Neuronal stem cell (in vitro differentiated cells): ENCODE measurements at regions not wholly inside any gene's neighbourhood (a gene's known extent, or its start where the extent isn't known, plus 50 kb on each side); places are given as distances from the start of the nearest gene placed in this dataset.

ENCODE experiments used
- DNase-seq: peaks from one replicate; pipeline ENCODE4 v3.0.0-alpha.2; 2013; ENCODE audit warnings: low spot score
- H2AFZ ChIP-seq: one replicate; pipeline ENCODE4 v1.6.1; 2013; ENCODE audit warnings: mild to moderate bottlenecking, low read length, inconsistent platforms
- H2AK5ac ChIP-seq: 2 replicates; pipeline ENCODE4 v1.6.1; 2013; ENCODE audit warnings: low read depth, mild to moderate bottlenecking, inconsistent platforms, low read length, moderate library complexity, mixed read lengths
- H2BK120ac ChIP-seq: 2 replicates; pipeline ENCODE4 v1.6.1; 2013; ENCODE audit warnings: low read depth, mild to moderate bottlenecking, inconsistent platforms, low read length, moderate library complexity, mixed read lengths
- H2BK12ac ChIP-seq: one replicate; pipeline ENCODE4 v1.6.1; 2013; ENCODE audit warnings: low read length, inconsistent platforms
- H2BK15ac ChIP-seq: 2 replicates; pipeline ENCODE4 v1.6.1; 2013; ENCODE audit warnings: mild to moderate bottlenecking, low read length, inconsistent platforms, mixed read lengths
- H2BK5ac ChIP-seq: one replicate; pipeline ENCODE4 v1.6.1; 2013; ENCODE audit warnings: inconsistent platforms, mild to moderate bottlenecking, low read length, moderate library complexity
- H3K14ac ChIP-seq: one replicate; pipeline ENCODE4 v1.6.1; 2013; ENCODE audit warnings: low read length, inconsistent platforms
- H3K18ac ChIP-seq: 2 replicates; pipeline ENCODE4 v1.6.1; 2013; ENCODE audit warnings: low read length, inconsistent platforms
- H3K23ac ChIP-seq: 2 replicates; pipeline ENCODE4 v1.6.1; 2013; ENCODE audit warnings: low read depth, mild to moderate bottlenecking, mixed read lengths, low read length, inconsistent platforms; ENCODE audit not compliant: poor library complexity
- H3K27ac ChIP-seq: replicated peaks from 3 replicates; pipeline ENCODE4 v1.5.1; 2013; ENCODE audit warnings: low read length, inconsistent platforms
- H3K27me3 ChIP-seq, 3 experiments: 2 replicates each; pipeline ENCODE4 v1.6.1; 2013; ENCODE audit warnings: low read length in 3 of 3, mild to moderate bottlenecking in 2 of 3, inconsistent platforms in 1 of 3, low read depth in 1 of 3, mixed read lengths in 1 of 3, moderate library complexity in 1 of 3; ENCODE audit not compliant: control insufficient read depth in 3 of 3, insufficient read depth in 3 of 3
- H3K36me3 ChIP-seq, 2 donors: replicated peaks in 1 of 2; 2 replicates each; pipeline ENCODE4 v1.6.1; 2013; ENCODE audit warnings: low read length in 2 of 2; ENCODE audit not compliant: control insufficient read depth in 2 of 2, insufficient read depth in 2 of 2
- H3K4ac ChIP-seq: 2 replicates; pipeline ENCODE4 v1.6.1; 2013; ENCODE audit warnings: inconsistent platforms, mild to moderate bottlenecking, low read length, moderate library complexity
- H3K4me1 ChIP-seq, 2 donors: 1 replicate in 1 of 2; 2 replicates in 1 of 2; pipeline ENCODE4 v1.6.1; 2013; ENCODE audit warnings: low read length in 2 of 2, low read depth in 1 of 2; ENCODE audit not compliant: control insufficient read depth in 2 of 2, insufficient read depth in 1 of 2
- H3K4me2 ChIP-seq: one replicate; pipeline ENCODE4 v1.6.1; 2013; ENCODE audit warnings: mild to moderate bottlenecking, low read length, inconsistent platforms; ENCODE audit not compliant: insufficient read depth, poor library complexity, severe bottlenecking
- H3K4me3 ChIP-seq, 2 donors: 2 replicates each; pipeline ENCODE4 v1.5.1; 2013; ENCODE audit warnings: low read length in 2 of 2, mild to moderate bottlenecking in 2 of 2, inconsistent platforms in 1 of 2, moderate library complexity in 1 of 2
- H3K79me1 ChIP-seq: one replicate; pipeline ENCODE4 v1.6.1; 2013; ENCODE audit warnings: low read depth, mild to moderate bottlenecking, inconsistent platforms, low read length, moderate library complexity
- H3K9ac ChIP-seq: one replicate; pipeline ENCODE4 v1.6.1; 2013; ENCODE audit warnings: mild to moderate bottlenecking, low read depth, low read length, inconsistent platforms; ENCODE audit not compliant: poor library complexity
- H3K9me3 ChIP-seq, 2 donors: replicated peaks in 1 of 2; 2 replicates each; pipeline versions ENCODE3 to v1.6.1; 2013; ENCODE audit warnings: low read length in 2 of 2, mild to moderate bottlenecking in 2 of 2, inconsistent platforms in 1 of 2, low read depth in 1 of 2, mixed read lengths in 1 of 2, moderate library complexity in 1 of 2; ENCODE audit not compliant: control insufficient read depth in 2 of 2, insufficient read depth in 1 of 2
- H4K8ac ChIP-seq: one replicate; pipeline ENCODE4 v1.6.1; 2013; ENCODE audit warnings: low read depth, mild to moderate bottlenecking, inconsistent platforms, low read length, moderate library complexity
- H4K91ac ChIP-seq: one replicate; pipeline ENCODE4 v1.6.1; 2013; ENCODE audit warnings: low read length, low read depth, mild to moderate bottlenecking, inconsistent platforms; ENCODE audit not compliant: poor library complexity
- WGBS, 2 donors: extraction: QIAGEN DNeasy Blood & Tissue Kit; methylation state at CpG; one replicate each; pipeline ENCODE4 v1.1.7; 2013; ENCODE audit warnings: missing lambda C conversion rate in 2 of 2, mixed read lengths in 1 of 2; ENCODE audit not compliant: insufficient read length in 2 of 2, insufficient replicate concordance in 1 of 2; ENCODE audit errors: extremely low coverage in 2 of 2; 5-methylcytosine and 5-hydroxymethylcytosine counted together

DNA sequence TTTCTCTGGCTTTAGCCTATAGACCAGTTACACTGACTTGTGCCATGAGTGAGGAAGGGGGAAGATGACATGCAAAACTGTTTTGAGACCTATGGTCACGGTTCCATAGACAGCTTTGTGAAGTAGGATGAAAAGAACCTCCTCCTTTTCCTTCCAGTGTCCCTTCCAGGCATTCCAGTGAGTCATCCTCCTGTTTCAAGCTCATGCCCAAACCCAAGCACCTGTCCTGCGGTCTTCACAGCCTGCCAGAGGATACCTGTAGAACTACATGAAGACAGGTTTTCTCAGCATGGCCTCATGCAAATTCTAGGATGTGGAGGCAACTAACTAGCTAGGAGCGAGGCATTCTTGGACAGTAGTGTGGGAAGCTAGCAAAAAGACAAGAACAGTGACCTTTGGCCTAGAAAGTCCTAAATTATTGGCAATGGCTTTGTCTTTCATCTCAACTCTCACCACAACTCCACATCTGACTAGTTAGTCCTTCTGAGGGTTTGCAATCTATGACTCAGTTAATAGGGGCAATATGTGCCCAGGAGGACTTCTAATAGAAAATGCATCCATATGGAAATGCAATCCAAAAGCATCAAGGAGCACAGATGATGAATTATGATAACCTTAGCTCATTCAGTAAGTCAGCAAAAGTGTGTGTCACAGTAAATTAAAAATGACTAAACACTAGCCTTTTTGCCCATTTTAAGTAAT lies 154.7 kb downstream of the RBM43 start:
- H4K8ac ChIP-seq, result no peak overlapping the region
- no peak overlapping the region for H2BK5ac ChIP-seq
- no peak overlapping the region for H2AK5ac ChIP-seq
- no peaks in the 10 kb centered on the region for H3K79me1 ChIP-seq
- H3K4me3 ChIP-seq, result no peak overlapping the region
- DNase-seq, result no peak
- H3K36me3 ChIP-seq, result no peaks in the 10 kb centered on the region
- H4K91ac ChIP-seq, result no peak overlapping the region
- H3K9ac ChIP-seq, result no peak overlapping the region
- no CpG with 5 or more reads among the region's 3 CpGs for WGBS, 2 donors
- no peak overlapping the region for H3K23ac ChIP-seq
- no peak overlapping the region for H2BK15ac ChIP-seq
- H3K4ac ChIP-seq, result no peak overlapping the region
- H3K27ac ChIP-seq, result no peak overlapping the region
- no peak overlapping the region for H3K4me2 ChIP-seq
- peaks cover 2 to 4% of the 10 kb centered on the region in 2 donors for H3K9me3 ChIP-seq
- H2BK12ac ChIP-seq, result no peak overlapping the region
- no peaks in the 10 kb centered on the region for H3K4me1 ChIP-seq
- no peak overlapping the region for H2BK120ac ChIP-seq
- no peaks in the 10 kb centered on the region for H3K27me3 ChIP-seq
- H3K18ac ChIP-seq, result no peak overlapping the region
- H3K14ac ChIP-seq, result no peak overlapping the region
- no peak overlapping the region for H2AFZ ChIP-seq

DNA sequence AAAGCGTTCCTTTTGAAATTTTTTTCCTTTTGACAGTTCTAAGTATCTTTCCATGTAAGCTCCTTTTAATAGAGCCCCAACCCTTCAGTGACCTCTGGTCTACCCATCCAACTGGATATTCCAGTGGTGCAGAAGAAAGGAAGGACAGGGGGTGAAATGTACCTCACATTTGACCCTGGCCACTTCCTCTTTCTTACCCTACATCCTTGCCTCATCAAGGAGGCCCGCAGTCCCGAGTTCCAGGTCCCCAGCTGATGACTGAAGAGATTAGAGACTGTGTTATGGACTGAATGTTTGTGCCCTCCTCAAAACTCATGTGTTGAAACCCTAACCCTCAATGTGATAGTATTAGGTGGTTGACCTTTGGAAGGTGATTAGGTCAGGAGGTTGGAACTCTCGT lies 158.1 kb downstream of the RBM43 start:
- no peak overlapping the region for H2AK5ac ChIP-seq
- no peak overlapping the region for H2BK5ac ChIP-seq
- no peaks in the 10 kb centered on the region for H3K4me1 ChIP-seq
- no peak overlapping the region for H3K27ac ChIP-seq
- no peak overlapping the region for H4K91ac ChIP-seq
- H3K9me3 ChIP-seq, result peaks cover 2 to 4% of the 10 kb centered on the region in 2 donors
- no peak overlapping the region for H3K9ac ChIP-seq
- no peaks in the 10 kb centered on the region for H3K27me3 ChIP-seq
- no peaks in the 10 kb centered on the region for H3K79me1 ChIP-seq
- no peak overlapping the region for H3K14ac ChIP-seq
- H3K36me3 ChIP-seq, result no peaks in the 10 kb centered on the region
- H3K23ac ChIP-seq, result no peak overlapping the region
- H2BK120ac ChIP-seq, result no peak overlapping the region
- no peak overlapping the region for H3K4me2 ChIP-seq
- DNase-seq, result no peak
- H2BK15ac ChIP-seq, result no peak overlapping the region
- H3K4me3 ChIP-seq, result no peak overlapping the region
- no peak overlapping the region for H2AFZ ChIP-seq
- H4K8ac ChIP-seq, result no peak overlapping the region
- no CpG with 5 or more reads among the region's 4 CpGs for WGBS, 2 donors
- H2BK12ac ChIP-seq, result no peak overlapping the region
- no peak overlapping the region for H3K4ac ChIP-seq
- H3K18ac ChIP-seq, result no peak overlapping the region

DNA sequence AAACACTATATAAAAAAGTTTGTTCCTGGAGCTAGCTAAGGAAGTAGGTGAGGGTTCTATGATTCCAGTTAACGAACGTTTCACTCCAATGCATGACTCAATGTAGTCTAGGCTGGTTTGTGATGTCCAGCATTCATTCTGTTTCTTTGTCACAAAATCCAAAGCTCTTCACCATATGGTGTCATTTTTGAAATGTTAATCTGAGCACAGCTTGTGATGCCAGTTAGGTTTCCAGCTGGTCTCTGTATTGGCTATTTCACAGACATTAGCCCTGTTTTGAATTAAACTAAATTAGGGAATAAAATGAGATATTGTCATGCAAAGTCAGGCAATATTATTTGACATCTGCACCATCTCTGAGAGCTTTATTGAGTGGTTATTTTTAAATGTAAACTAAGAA lies 159.4 kb downstream of the RBM43 start:
- Histone ChIP-seq H3K9ac (no peak overlapping the region), H4K8ac (no peak overlapping the region), H3K79me1 (no peaks in the 10 kb centered on the region), H2BK12ac (no peak overlapping the region), H3K4me1 (no peaks in the 10 kb centered on the region), H3K4me3 (no peak overlapping the region), H3K27ac (no peak overlapping the region), H3K27me3 (no peaks in the 10 kb centered on the region), H2AK5ac (no peak overlapping the region), H3K23ac (no peak overlapping the region), H3K4me2 (no peak overlapping the region), H2BK15ac (no peak overlapping the region), H2BK120ac (no peak overlapping the region), H3K9me3 (peaks cover 2% of the 10 kb centered on the region in 2 donors), H2AFZ (no peak overlapping the region), H4K91ac (no peak overlapping the region), H3K18ac (no peak overlapping the region), H3K36me3 (no peaks in the 10 kb centered on the region), H2BK5ac (no peak overlapping the region), H3K4ac (no peak overlapping the region), H3K14ac (no peak overlapping the region)
- WGBS, 2 donors, result no CpG with 5 or more reads among the region's 2 CpGs
- no peak for DNase-seq

- Histone ChIP-seq H3K4me2 (no peak overlapping the region), H4K91ac (no peak overlapping the region), H3K9ac (no peak overlapping the region), H3K36me3 (no peaks in the 10 kb centered on the region), H3K4me1 (no peaks in the 10 kb centered on the region), H3K79me1 (no peaks in the 10 kb centered on the region), H2BK15ac (no peak overlapping the region), H3K27ac (no peak overlapping the region), H4K8ac (no peak overlapping the region), H2BK12ac (no peak overlapping the region), H2BK120ac (no peak overlapping the region), H2AK5ac (no peak overlapping the region), H3K18ac (no peak overlapping the region), H3K9me3 (no peaks in the 10 kb centered on the region), H3K23ac (no peak overlapping the region), H3K4ac (no peak overlapping the region), H3K27me3 (no peaks in the 10 kb centered on the region), H2AFZ (no peak overlapping the region), H2BK5ac (no peak overlapping the region), H3K14ac (no peak overlapping the region), H3K4me3 (no peak overlapping the region)
- DNase-seq, result no peak
Measured at GRCh38 chr2:151098841-151099240, 162.8 kb downstream of the RBM43 start.
